ENCODE measurements at regions not wholly inside any gene's neighbourhood (a gene's known extent, or its start where the extent isn't known, plus 50 kb on each side); places are given as distances from the start of the nearest gene placed in this dataset.

DNA sequence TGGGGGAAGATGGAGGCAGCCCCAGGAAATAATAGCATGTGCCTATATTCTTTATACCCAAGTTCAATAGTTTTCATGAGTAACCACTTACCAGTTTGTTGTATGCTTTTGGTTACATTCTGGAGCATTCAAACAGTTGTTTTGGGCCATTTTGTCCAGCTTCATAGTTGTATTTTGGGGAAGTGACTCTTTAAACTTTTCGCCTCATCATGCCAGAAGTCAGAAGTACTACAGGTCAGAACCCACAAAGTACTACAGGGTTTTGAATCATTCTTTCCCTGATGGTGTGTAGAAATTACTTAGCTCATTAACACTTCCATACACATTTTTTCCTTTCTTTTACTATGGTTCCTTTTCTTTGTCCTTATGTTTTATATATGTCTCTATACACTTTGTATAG is 210.6 kb downstream of the ARPP21 start:
- TF ChIP-seq SRF (IDR thresholded peaks at IDR 0.05; ENCODE audit: low read depth, low read length) (no peak), EZH2 (IDR thresholded peaks at IDR 0.05; ENCODE audit: low read depth, low read length, severe bottlenecking) (no peak), YY1 (IDR thresholded peaks at IDR 0.05; ENCODE audit: low read depth, low read length) (no peak), SP1 (IDR thresholded peaks at IDR 0.05; ENCODE audit: low read depth, low read length) (no peak), POLR2A (IDR thresholded peaks at IDR 0.05; ENCODE audit: control extremely low read depth in 1 of 2, low read depth in 2 of 2, low read length in 2 of 2) (no peak), CREB1 (IDR thresholded peaks at IDR 0.05) (no peak), EGR1 (IDR thresholded peaks at IDR 0.05; ENCODE audit: borderline replicate concordance, low read depth, low read length) (no peak), EP300 (IDR thresholded peaks at IDR 0.05; ENCODE audit: borderline replicate concordance in 1 of 2, low read depth in 2 of 2, low read length in 2 of 2) (no peak), CHD2 (IDR thresholded peaks at IDR 0.05; ENCODE audit: low read length) (no peak), RFX5 (IDR thresholded peaks at IDR 0.05; ENCODE audit: borderline replicate concordance, low read depth, low read length) (no peak)
- TF ChIP-seq, protein P1, sequence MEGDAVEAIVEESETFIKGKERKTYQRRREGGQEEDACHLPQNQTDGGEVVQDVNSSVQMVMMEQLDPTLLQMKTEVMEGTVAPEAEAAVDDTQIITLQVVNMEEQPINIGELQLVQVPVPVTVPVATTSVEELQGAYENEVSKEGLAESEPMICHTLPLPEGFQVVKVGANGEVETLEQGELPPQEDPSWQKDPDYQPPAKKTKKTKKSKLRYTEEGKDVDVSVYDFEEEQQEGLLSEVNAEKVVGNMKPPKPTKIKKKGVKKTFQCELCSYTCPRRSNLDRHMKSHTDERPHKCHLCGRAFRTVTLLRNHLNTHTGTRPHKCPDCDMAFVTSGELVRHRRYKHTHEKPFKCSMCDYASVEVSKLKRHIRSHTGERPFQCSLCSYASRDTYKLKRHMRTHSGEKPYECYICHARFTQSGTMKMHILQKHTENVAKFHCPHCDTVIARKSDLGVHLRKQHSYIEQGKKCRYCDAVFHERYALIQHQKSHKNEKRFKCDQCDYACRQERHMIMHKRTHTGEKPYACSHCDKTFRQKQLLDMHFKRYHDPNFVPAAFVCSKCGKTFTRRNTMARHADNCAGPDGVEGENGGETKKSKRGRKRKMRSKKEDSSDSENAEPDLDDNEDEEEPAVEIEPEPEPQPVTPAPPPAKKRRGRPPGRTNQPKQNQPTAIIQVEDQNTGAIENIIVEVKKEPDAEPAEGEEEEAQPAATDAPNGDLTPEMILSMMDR (IDR thresholded peaks at IDR 0.05; ENCODE audit: control extremely low read depth in 1 of 3, insufficient read depth in 1 of 3, low read depth in 1 of 3, low read length in 3 of 3), result no peak

Measured in H1 (cell line).